ENCODE measurements at regions not wholly inside any gene's neighbourhood (a gene's known extent, or its start where the extent isn't known, plus 50 kb on each side); places are given as distances from the start of the nearest gene placed in this dataset.

DNA sequence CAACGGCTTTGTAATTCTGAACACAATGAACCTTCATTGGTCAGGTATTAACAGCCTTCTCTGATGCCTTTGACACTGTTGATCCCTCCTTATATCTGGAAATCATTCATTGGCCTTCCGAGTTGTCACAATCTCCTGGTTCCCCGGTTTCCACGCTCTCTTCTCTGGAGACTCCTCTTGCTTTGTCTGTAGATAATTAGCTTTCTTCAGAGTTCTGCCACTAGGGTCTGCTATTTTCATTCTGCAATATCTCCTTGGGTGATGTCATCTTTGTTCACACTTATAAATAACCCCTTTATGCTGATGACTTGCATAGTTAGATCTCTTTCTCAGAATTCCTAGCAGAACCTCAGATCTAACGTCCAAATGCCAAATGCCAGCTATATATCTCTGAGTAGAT is 583.8 kb upstream of the ZNF717 start:
- Histone ChIP-seq H2AFZ (ENCODE audit: low read depth, low read length) (peak overlapping the region; percentile 37; the same call in 1 of the 2 replicates), H3K4me3 (ENCODE audit: low read length) (peak overlapping the region; percentile 19; the same call in 1 of the 2 replicates), H3K4me2 (ENCODE audit: low read length) (peak overlapping the region; percentile 26), H3K9ac (ENCODE audit: low read length) (no peak overlapping the region), H3K27ac (ENCODE audit: low read length) (no peak overlapping the region), H3K9me3 (ENCODE audit: insufficient read depth, low read length) (no peaks in the 10 kb centered on the region), H3K79me2 (ENCODE audit: low read length) (no peaks in the 10 kb centered on the region), H3K27me3 (ENCODE audit: low read depth, low read length) (no peaks in the 10 kb centered on the region), H3K36me3 (replicated peaks; ENCODE audit: low read depth, low read length) (no peaks in the 10 kb centered on the region), H3K4me1 (ENCODE audit: low read length) (no peaks in the 10 kb centered on the region), H4K20me1 (ENCODE audit: insufficient read depth, low read length) (no peaks in the 10 kb centered on the region)
- TF ChIP-seq, protein P1, sequence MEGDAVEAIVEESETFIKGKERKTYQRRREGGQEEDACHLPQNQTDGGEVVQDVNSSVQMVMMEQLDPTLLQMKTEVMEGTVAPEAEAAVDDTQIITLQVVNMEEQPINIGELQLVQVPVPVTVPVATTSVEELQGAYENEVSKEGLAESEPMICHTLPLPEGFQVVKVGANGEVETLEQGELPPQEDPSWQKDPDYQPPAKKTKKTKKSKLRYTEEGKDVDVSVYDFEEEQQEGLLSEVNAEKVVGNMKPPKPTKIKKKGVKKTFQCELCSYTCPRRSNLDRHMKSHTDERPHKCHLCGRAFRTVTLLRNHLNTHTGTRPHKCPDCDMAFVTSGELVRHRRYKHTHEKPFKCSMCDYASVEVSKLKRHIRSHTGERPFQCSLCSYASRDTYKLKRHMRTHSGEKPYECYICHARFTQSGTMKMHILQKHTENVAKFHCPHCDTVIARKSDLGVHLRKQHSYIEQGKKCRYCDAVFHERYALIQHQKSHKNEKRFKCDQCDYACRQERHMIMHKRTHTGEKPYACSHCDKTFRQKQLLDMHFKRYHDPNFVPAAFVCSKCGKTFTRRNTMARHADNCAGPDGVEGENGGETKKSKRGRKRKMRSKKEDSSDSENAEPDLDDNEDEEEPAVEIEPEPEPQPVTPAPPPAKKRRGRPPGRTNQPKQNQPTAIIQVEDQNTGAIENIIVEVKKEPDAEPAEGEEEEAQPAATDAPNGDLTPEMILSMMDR (IDR thresholded peaks at IDR 0.05; ENCODE audit: low read depth, low read length): peak; percentile 80
- no peak for TF ChIP-seq EZH2phosphoT487 (IDR thresholded peaks at IDR 0.05; ENCODE audit: low read depth)

DNA sequence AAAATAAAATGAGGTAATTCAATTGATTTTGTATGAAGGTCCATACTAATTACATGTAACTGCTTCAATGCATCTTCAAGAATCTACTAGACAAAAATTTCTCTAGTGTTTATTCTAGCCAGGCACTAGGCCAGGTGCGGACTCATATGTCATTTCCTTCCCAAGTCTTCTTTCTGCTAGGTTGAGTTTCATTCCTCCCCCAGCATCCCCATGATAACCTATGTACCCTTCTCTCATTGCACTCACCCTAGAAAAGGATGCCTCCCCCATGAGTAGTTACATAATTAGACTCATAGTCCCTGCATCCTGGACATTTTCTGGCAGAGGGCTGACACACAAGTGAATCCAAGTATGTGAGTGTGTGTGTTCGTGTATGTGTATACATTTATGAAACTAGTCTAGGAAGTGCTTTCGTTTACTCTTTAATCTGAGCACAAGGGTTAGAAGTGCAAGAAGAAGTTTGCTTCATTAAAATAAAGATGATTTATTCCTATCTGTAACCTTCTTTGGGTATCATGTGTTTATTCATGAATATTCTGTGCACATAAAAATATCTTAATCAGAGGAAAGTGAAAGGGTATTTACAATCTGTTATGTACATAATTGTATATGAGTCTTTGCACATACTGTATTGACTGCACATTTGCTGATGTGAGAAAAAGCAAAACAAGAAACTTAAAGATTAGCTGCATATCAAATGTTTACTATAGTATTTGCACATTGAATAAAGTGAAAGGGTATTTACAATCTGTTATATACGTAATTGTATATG is 585.6 kb upstream of the ZNF717 start:
- Histone ChIP-seq H3K9ac (ENCODE audit: low read length) (no peak overlapping the region), H3K4me3 (ENCODE audit: low read length) (no peak overlapping the region), H3K4me1 (ENCODE audit: low read length) (no peaks in the 10 kb centered on the region), H3K36me3 (replicated peaks; ENCODE audit: low read depth, low read length) (no peaks in the 10 kb centered on the region), H3K27me3 (ENCODE audit: low read depth, low read length) (no peaks in the 10 kb centered on the region), H2AFZ (ENCODE audit: low read depth, low read length) (no peak overlapping the region), H3K9me3 (ENCODE audit: insufficient read depth, low read length) (no peaks in the 10 kb centered on the region), H3K79me2 (ENCODE audit: low read length) (no peaks in the 10 kb centered on the region), H4K20me1 (ENCODE audit: insufficient read depth, low read length) (no peaks in the 10 kb centered on the region), H3K4me2 (ENCODE audit: low read length) (no peak overlapping the region), H3K27ac (ENCODE audit: low read length) (no peak overlapping the region)
- TF ChIP-seq EZH2phosphoT487 (IDR thresholded peaks at IDR 0.05; ENCODE audit: low read depth): no peak
- TF ChIP-seq, protein P1 (IDR thresholded peaks at IDR 0.05; ENCODE audit: low read depth, low read length): no peak

DNA sequence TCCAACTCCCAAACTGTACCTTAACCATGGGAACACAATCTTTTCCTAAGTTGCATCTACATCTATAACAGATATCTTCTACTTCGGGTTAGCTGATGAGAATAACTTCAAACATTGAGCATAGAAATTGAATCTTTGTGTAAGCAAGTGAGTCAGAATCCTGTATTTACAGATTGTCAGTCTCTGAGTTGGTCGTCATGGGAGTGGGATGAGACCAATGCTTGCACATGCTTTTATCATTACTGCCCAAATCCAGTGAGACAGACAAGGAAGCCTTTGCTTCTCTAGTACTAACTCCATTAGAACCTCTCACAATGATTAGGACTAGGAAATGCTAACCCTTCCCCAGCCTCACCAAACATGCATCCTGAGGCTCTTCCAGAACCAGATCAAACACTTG is 587.1 kb upstream of the ZNF717 start:
- Histone ChIP-seq H3K27me3 (ENCODE audit: low read depth, low read length) (no peaks in the 10 kb centered on the region), H3K4me2 (ENCODE audit: low read length) (no peak overlapping the region), H3K27ac (ENCODE audit: low read length) (no peak overlapping the region), H4K20me1 (ENCODE audit: insufficient read depth, low read length) (no peaks in the 10 kb centered on the region), H3K36me3 (replicated peaks; ENCODE audit: low read depth, low read length) (no peaks in the 10 kb centered on the region), H3K79me2 (ENCODE audit: low read length) (no peaks in the 10 kb centered on the region), H2AFZ (ENCODE audit: low read depth, low read length) (no peak overlapping the region), H3K4me3 (ENCODE audit: low read length) (no peak overlapping the region), H3K9ac (ENCODE audit: low read length) (no peak overlapping the region), H3K4me1 (ENCODE audit: low read length) (no peaks in the 10 kb centered on the region), H3K9me3 (ENCODE audit: insufficient read depth, low read length) (no peaks in the 10 kb centered on the region)
- TF ChIP-seq, protein P1 (IDR thresholded peaks at IDR 0.05; ENCODE audit: low read depth, low read length): no peak
- no peak for TF ChIP-seq EZH2phosphoT487 (IDR thresholded peaks at IDR 0.05; ENCODE audit: low read depth)

DNA sequence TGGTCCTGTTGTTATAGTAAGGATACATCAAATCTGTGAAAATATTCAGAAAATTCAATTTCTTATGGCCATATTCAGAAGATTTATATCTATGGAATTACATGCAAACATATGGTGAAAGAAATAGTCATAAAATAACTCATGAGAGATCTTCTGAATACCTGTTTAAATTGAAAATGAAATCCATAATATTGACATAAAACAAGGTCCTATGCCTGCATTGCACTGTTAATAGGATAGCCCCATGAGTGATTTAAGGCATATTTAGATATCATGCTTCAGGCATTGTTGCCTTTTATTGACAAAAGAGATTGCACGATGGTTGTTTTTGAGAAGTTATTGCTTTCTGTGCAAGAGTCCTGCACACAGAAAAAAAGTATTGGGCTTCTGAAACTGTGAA is 591.7 kb upstream of the ZNF717 start:
- Histone ChIP-seq H3K4me1 (ENCODE audit: low read length) (no peaks in the 10 kb centered on the region), H3K4me2 (ENCODE audit: low read length) (no peak overlapping the region), H3K27ac (ENCODE audit: low read length) (no peak overlapping the region), H3K79me2 (ENCODE audit: low read length) (no peaks in the 10 kb centered on the region), H3K9me3 (ENCODE audit: insufficient read depth, low read length) (no peaks in the 10 kb centered on the region), H3K27me3 (ENCODE audit: low read depth, low read length) (no peaks in the 10 kb centered on the region), H4K20me1 (ENCODE audit: insufficient read depth, low read length) (no peaks in the 10 kb centered on the region), H3K9ac (ENCODE audit: low read length) (no peak overlapping the region), H3K4me3 (ENCODE audit: low read length) (no peak overlapping the region), H3K36me3 (replicated peaks; ENCODE audit: low read depth, low read length) (no peaks in the 10 kb centered on the region), H2AFZ (ENCODE audit: low read depth, low read length) (no peak overlapping the region)
- TF ChIP-seq, protein P1 (IDR thresholded peaks at IDR 0.05; ENCODE audit: low read depth, low read length): no peak
- TF ChIP-seq EZH2phosphoT487 (IDR thresholded peaks at IDR 0.05; ENCODE audit: low read depth): no peak

Data from OCI-LY3 (cell line).